K562 (cell line): ENCODE measurements at regions not wholly inside any gene's neighbourhood (a gene's known extent, or its start where the extent isn't known, plus 50 kb on each side); places are given as distances from the start of the nearest gene placed in this dataset.

Experiments
- ATAC-seq: fragments of 200-7000 bp; cut with Tn5 transposase; 3 replicates; pipeline ENCODE4 v1.9.1; 2020; ENCODE audit warnings: moderate library complexity
- BruUV-seq: library from RNA; stranded (reverse); fragments of 400-500 nt; replicated peaks from 2 replicates; lab custom pipeline; 2021; lab: Mats Ljungman, UMichigan
- CTCF ChIA-PET: fragments of 300-600 bp; formaldehyde crosslinking; extraction: SDS; loops from one replicate; lab custom pipeline; 2021; ENCODE audit warnings: low intra/inter-chr PET ratio; lab: Yijun Ruan, JAX
- POLR2A ChIA-PET: fragments of 300-600, 350-650 bp; sonication (Branson Sonifier 250); formaldehyde crosslinking; extraction: SDS; loops from one replicate; lab custom pipeline; 2021; ENCODE audit warnings: antibody characterized with exemption, inconsistent platforms; lab: Yijun Ruan, JAX
- DNase-seq, 4 experiments: peaks; one replicate each; pipeline versions ENCODE4 v3.0.0 to v3.0.0-alpha.2; 2011 to 2018; ENCODE audit warnings: low spot score in 3 of 4, mixed read lengths in 3 of 4; ENCODE audit errors: extremely low read depth in 1 of 4
- FAIRE-seq: peaks from 2 replicates; lab custom pipeline; 2011; peaks lifted over from hg19 to GRCh38; lab: Jason Lieb, UNC
- H2AFZ ChIP-seq: 2 replicates; pipeline ENCODE4 v1.6.0; 2011; ENCODE audit warnings: low read depth, low read length, control low read depth, inconsistent platforms
- H3K27ac ChIP-seq: fragments of 200-600 bp; 3 replicates; pipeline ENCODE4 v1.8.0; 2011; ENCODE audit warnings: low read depth, mild to moderate bottlenecking, control low read depth, inconsistent platforms, low read length, moderate library complexity, mixed read lengths; ENCODE audit errors: extremely low read depth
- H3K27me3 ChIP-seq, 2 experiments: fragments of 300-600 bp in 1 of 2; 2 replicates in 1 of 2; 3 replicates in 1 of 2; pipeline versions ENCODE4 v1.6.0 to v1.8.0; 2011; ENCODE audit warnings: inconsistent platforms in 2 of 2, low read length in 2 of 2, mild to moderate bottlenecking in 1 of 2, mixed read lengths in 1 of 2, moderate library complexity in 1 of 2; ENCODE audit not compliant: control insufficient read depth in 2 of 2, insufficient read depth in 2 of 2
- H3K36me3 ChIP-seq: fragments of 300-600 bp; 3 replicates; pipeline ENCODE4 v1.8.0; 2011; ENCODE audit warnings: mild to moderate bottlenecking, low read length, inconsistent platforms; ENCODE audit not compliant: control insufficient read depth, insufficient read depth
- H3K4me1 ChIP-seq, 2 experiments: fragments of 200-600 bp in 1 of 2; replicated peaks in 1 of 2; 2 replicates in 1 of 2; 3 replicates in 1 of 2; pipeline versions ENCODE4 v1.5.1 to v1.8.0; 2011; ENCODE audit warnings: inconsistent platforms in 2 of 2, low read length in 2 of 2, mild to moderate bottlenecking in 1 of 2, mixed read lengths in 1 of 2, moderate library complexity in 1 of 2; ENCODE audit not compliant: control insufficient read depth in 2 of 2, insufficient read depth in 2 of 2
- H3K4me2 ChIP-seq: 2 replicates; pipeline ENCODE4 v1.6.1; 2011; ENCODE audit warnings: low read length, control low read depth, inconsistent platforms, mixed read lengths; ENCODE audit not compliant: insufficient read depth
- H3K4me3 ChIP-seq: fragments of 200-600 bp; sonication (generic), shearing (Covaris generic); 2 replicates; pipeline ENCODE4 v1.5.1; 2016; ENCODE audit warnings: control low read depth, inconsistent platforms
- H3K79me2 ChIP-seq: fragments of 200-600 bp; 3 replicates; pipeline ENCODE4 v1.8.0; 2011; ENCODE audit warnings: low read length, inconsistent platforms; ENCODE audit not compliant: control insufficient read depth, insufficient read depth
- H3K9ac ChIP-seq, 2 experiments: 2 replicates each; pipeline versions ENCODE4 v1.6.0 to v1.6.1; 2011; ENCODE audit warnings: low read depth in 2 of 2, low read length in 2 of 2, control low read depth in 1 of 2, inconsistent platforms in 1 of 2, mild to moderate bottlenecking in 1 of 2, mixed read lengths in 1 of 2; ENCODE audit not compliant: insufficient read depth in 1 of 2
- H3K9me1 ChIP-seq: one replicate; pipeline ENCODE4 v1.6.0; 2011; ENCODE audit warnings: inconsistent platforms, mild to moderate bottlenecking, low read length, moderate library complexity; ENCODE audit not compliant: control insufficient read depth, insufficient read depth
- H3K9me3 ChIP-seq: replicated peaks from 2 replicates; pipeline ENCODE4 v1.5.1; 2011; ENCODE audit warnings: low read depth, low read length, inconsistent platforms; ENCODE audit not compliant: control insufficient read depth, insufficient read depth
- H4K20me1 ChIP-seq: replicated peaks from 2 replicates; pipeline ENCODE4 v1.6.1; 2011; ENCODE audit warnings: low read length, inconsistent platforms, mixed read lengths; ENCODE audit not compliant: control insufficient read depth, insufficient read depth
- CHD4 ChIP-seq: fragments of 200-600 bp; sonication (generic); IDR thresholded peaks from 3 replicates; pipeline ENCODE4 v1.6.1; 2012; ENCODE audit warnings: low read depth, mild to moderate bottlenecking, mixed read lengths, low read length, inconsistent platforms; ENCODE audit not compliant: insufficient read depth, insufficient replicate concordance, poor library complexity, severe bottlenecking
- NFIC ChIP-seq: fragments of 450-650 bp; IDR thresholded peaks from 2 replicates; pipeline ENCODE4 v1.6.1; 2017; ENCODE audit warnings: mild to moderate bottlenecking, inconsistent platforms
- PHF8 ChIP-seq: fragments of 200-600 bp; sonication (generic); IDR thresholded peaks from 2 replicates; pipeline ENCODE4 v1.6.1; 2012; ENCODE audit warnings: mixed run types, mild to moderate bottlenecking, inconsistent platforms, low read length, moderate library complexity, borderline replicate concordance
- ZNF121 ChIP-seq: sonication (generic); formaldehyde crosslinking; conservative IDR thresholded peaks from 2 replicates; pipeline ENCODE4 v1.8.0; 2022; ENCODE audit warnings: missing genetic modification reagents
- ZNF263 ChIP-seq: sonication (generic); formaldehyde crosslinking; IDR thresholded peaks from 2 replicates; pipeline ENCODE4 v1.8.0; 2022; ENCODE audit warnings: mild to moderate bottlenecking, missing genetic modification reagents, borderline replicate concordance
- in situ Hi-C: fragments of 300-500 bp; cut with MboI; formaldehyde crosslinking; loops from 4 replicates; pipeline ENCODE4 v1.15.0; 2018; ENCODE audit warnings: inconsistent platforms, mixed read lengths
- intact Hi-C: fragments of 100-400 bp; cut with micrococcal nuclease; formaldehyde crosslinking; loops from 2 replicates; pipeline ENCODE4 v1.14.2; 2022
- TF ChIP-seq, protein P1 (sequence below): fragments of 450-650 bp; formaldehyde crosslinking; IDR thresholded peaks from 2 replicates; pipeline ENCODE4 v1.4.0; 2020; ENCODE audit warnings: mild to moderate bottlenecking, moderate library complexity
- TF ChIP-seq, protein P2 (sequence below): fragments of 450-650 bp; IDR thresholded peaks from 2 replicates; pipeline ENCODE4 v1.6.1; 2016; ENCODE audit warnings: low read depth, mild to moderate bottlenecking, moderate library complexity

DNA sequence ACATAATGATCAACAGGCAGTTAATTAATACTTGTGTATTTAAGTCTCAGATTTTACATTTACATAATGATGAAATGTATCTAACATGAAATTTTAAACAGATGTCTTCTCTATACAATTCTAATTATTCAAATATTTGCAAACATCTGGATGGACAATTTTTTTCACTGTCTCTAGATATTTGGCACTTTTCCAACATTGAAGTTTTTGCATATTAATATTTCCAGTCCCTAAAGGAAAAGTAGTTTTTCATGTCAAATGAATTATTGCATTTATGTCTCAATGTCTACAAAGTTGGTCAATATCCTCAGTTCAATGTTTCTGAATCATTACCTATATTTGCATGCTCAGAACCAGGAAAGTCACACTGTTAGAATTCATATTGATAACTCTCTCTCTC is 560.9 kb upstream of the PKDCC start:
- H3K79me2 ChIP-seq: no peaks in the 10 kb centered on the region
- no peak for FAIRE-seq
- ChIA-PET CTCF (no interaction called here), POLR2A (no interaction called here)
- H3K4me3 ChIP-seq: no peak overlapping the region
- no peaks in the 10 kb centered on the region for H3K36me3 ChIP-seq
- H3K27me3 ChIP-seq: no peaks in the 10 kb centered on the region
- no peak for ATAC-seq
- in situ Hi-C loops (no loop called here), intact Hi-C loops (no loop called here)
- no peak overlapping the region for H3K9ac ChIP-seq
- no peak overlapping the region for H2AFZ ChIP-seq
- no peaks in the 10 kb centered on the region for H3K9me1 ChIP-seq
- TF ChIP-seq, protein P1, sequence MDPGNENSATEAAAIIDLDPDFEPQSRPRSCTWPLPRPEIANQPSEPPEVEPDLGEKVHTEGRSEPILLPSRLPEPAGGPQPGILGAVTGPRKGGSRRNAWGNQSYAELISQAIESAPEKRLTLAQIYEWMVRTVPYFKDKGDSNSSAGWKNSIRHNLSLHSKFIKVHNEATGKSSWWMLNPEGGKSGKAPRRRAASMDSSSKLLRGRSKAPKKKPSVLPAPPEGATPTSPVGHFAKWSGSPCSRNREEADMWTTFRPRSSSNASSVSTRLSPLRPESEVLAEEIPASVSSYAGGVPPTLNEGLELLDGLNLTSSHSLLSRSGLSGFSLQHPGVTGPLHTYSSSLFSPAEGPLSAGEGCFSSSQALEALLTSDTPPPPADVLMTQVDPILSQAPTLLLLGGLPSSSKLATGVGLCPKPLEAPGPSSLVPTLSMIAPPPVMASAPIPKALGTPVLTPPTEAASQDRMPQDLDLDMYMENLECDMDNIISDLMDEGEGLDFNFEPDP (CRISPR knock-in tag): no peak
- TF ChIP-seq ZNF263 (CRISPR knock-in tag) (no peak), ZNF121 (CRISPR knock-in tag) (no peak), NFIC (peak; percentile 54), PHF8 (no peak), CHD4 (no peak)
- TF ChIP-seq, protein P2, sequence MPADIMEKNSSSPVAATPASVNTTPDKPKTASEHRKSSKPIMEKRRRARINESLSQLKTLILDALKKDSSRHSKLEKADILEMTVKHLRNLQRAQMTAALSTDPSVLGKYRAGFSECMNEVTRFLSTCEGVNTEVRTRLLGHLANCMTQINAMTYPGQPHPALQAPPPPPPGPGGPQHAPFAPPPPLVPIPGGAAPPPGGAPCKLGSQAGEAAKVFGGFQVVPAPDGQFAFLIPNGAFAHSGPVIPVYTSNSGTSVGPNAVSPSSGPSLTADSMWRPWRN: no peak
- no peaks in the 10 kb centered on the region for H3K9me3 ChIP-seq
- no peaks in the 10 kb centered on the region for H4K20me1 ChIP-seq
- H3K4me1 ChIP-seq: no peaks in the 10 kb centered on the region
- H3K27ac ChIP-seq: no peak overlapping the region
- H3K4me2 ChIP-seq: no peak overlapping the region
- BruUV-seq: no TSS peak
- DNase-seq: no peak
